ENCODE measurements at regions not wholly inside any gene's neighbourhood (a gene's known extent, or its start where the extent isn't known, plus 50 kb on each side); places are given as distances from the start of the nearest gene placed in this dataset.

DNA sequence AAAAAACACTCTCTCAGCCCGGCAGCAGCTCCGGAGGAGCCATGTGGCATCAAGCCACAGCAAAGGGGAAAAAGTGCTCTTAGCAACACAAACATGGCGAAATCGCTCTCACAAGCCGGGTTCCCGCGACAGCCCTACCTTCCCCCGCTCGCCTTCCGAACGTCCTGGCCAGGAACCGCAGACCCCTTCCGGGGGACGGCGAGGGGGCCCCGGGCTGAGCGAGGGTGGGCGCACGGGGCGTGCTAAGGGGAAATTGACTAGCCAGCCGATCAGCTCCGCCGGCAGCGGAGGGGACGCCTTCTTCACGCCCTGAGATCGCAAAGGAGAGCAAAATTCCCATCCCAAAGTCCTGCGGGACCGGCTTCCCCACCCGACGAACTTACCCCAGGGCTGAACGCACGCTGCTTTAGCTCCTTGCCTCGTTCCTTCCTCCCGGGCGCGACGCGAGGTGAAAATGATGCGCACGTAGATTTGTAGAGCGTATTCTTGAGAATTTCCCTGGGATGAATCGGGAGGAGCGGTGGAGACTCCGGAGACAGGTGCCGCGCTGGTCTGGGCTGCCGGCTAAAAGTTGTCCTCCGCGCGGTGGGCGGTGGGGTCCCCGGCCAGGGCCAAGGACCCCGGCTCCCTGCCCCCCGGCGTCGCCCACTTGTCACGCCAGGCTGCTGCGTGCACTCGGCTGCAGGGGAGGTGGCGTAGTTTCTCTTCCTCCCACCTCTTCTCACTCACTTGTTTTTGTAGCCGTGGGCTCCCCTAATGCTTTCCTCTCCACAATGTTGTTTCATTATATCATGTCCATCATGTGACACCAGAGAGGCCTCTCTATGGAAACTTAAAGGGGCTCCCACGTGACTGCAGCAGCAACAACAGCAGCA lies 220.1 kb upstream of the MKLN1 start:
- peak; percentile 83 for DNase-seq
- H3K27ac Mint-ChIP-seq = peak overlapping the region; percentile 97
- H3K27me3 Mint-ChIP-seq = no peaks in the 10 kb centered on the region
- H3K4me1 Mint-ChIP-seq (ENCODE audit: low read depth) = peaks cover 53% of the 10 kb centered on the region
- H3K36me3 Mint-ChIP-seq = peaks cover 36% of the 10 kb centered on the region
- peak overlapping the region; percentile 94 for H3K4me3 Mint-ChIP-seq
- no peaks in the 10 kb centered on the region for H3K9me3 Mint-ChIP-seq
- ChIA-PET POLR2A (interaction anchor here (1.0 to 5.1 kb wide), 9 partner anchors 11 to 273 kb away, joined by 4 to 32 read pairs (median 5); partner anchors contain the start of gene MKLN1), CTCF (interaction anchor here (1.2 to 2.2 kb wide), 2 partner anchors 38 to 40 kb away, joined by 4 to 8 read pairs; no protein-coding TSS in a partner anchor)
- intact Hi-C loops (cut with micrococcal nuclease) = loop anchor here (1.0 to 5.0 kb wide), 10 partner anchors 38 to 262 kb away; partner anchors contain the start of gene MKLN1

DNA sequence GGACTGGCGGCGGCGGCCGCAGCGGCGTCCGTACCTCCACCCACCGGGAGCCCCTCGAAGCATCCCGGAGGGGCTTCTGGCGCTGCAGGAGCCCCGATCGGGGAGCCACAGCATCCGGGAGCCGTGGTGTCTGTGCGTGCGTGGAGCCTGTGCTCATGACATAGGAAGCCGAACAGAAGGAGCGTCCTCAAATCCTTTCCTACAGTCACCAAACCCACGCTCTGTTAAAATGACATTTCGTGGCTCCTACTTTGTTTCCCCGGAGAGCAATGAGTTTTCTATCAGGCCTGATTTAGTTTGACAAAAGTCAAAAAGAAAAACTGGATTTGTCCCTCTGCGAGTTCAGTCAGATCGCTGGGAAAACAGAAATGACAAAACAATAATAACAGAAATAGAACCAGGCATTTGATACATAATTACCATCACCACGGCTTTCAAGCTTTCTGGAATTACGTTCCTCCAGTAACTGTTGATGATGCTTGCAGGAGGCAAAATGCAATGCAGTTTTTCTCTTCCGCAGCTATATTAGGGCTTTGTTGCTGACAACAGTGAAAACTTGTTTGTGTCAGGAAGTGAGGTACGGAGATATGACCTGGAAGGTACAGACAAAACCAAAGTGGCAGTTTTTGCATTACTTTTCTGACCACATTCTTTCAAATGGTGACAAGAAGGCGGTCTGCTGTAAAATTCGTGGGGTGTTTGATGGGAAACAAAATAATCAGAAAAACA lies 219.3 kb upstream of the MKLN1 start:
- Mint-ChIP-seq H3K9me3 (no peaks in the 10 kb centered on the region), H3K36me3 (peaks cover 36% of the 10 kb centered on the region), H3K4me1 (ENCODE audit: low read depth) (peaks cover 50% of the 10 kb centered on the region)

DNA sequence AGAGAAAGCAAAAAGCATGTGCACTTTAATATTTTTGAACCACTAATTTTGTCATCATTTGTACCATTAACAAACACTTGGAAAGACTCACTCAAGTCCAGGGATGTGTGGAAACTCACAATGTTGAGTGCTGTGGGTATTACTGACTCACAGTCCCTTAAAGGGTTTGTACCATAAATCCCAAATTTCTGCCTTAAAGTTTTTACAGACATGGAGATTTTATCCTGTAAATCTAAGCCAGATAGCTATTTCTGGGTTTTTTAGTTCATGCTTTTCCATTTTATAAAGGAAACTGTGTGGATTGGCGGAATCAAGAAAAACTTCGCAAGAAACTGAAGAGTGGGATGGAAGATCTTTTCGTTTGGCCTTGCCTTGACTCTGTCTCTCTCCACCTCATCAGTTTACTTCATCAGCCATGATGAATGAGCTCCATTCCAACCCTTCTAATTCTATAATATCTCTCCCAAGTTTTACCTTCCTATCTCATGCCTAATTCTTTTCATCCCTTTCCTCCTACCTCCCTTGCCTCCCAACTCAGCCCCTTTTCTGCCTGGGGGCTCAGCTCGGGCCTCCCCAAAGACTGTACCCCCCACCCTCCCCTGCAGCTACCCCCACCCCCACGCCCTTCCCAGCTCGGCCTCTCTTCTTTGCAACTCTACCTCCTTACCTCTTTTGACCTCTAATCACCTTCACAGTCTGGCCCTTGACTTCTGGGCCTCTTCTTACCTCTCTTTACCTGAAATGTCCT lies 218.5 kb upstream of the MKLN1 start:
- Mint-ChIP-seq H3K4me3 (peak overlapping the region; percentile 94), H3K4me1 (ENCODE audit: low read depth) (peaks cover 42% of the 10 kb centered on the region), H3K27ac (peak overlapping the region; percentile 97), H3K36me3 (peaks cover 30% of the 10 kb centered on the region), H3K9me3 (no peaks in the 10 kb centered on the region), H3K27me3 (no peaks in the 10 kb centered on the region)
- POLR2A ChIA-PET = interaction anchor here (0.5 to 5.1 kb wide), 18 partner anchors 8 to 219 kb away, joined by 3 to 32 read pairs (median 5); partner anchors contain the start of gene MKLN1
- CTCF ChIA-PET = interaction anchor here (1.0 to 2.2 kb wide), 6 partner anchors 12 to 194 kb away, joined by 3 to 8 read pairs (median 5); no protein-coding TSS in a partner anchor
- no peak for DNase-seq
- intact Hi-C loops (cut with micrococcal nuclease) = loop anchor here (2.0 to 5.0 kb wide), 5 partner anchors 98 to 212 kb away; no protein-coding TSS in a partner anchor

More for the DNA sequence above, 219.3 kb upstream of the MKLN1 start:
- Mint-ChIP-seq H3K27me3 (no peaks in the 10 kb centered on the region), H3K4me3 (peak overlapping the region; percentile 94), H3K27ac (peak overlapping the region; percentile 97)
- intact Hi-C loops (cut with micrococcal nuclease) = loop anchor here (1.0 to 5.0 kb wide), 10 partner anchors 39 to 261 kb away; partner anchors contain the start of gene MKLN1
- ChIA-PET POLR2A (interaction anchor here (0.8 to 5.1 kb wide), 11 partner anchors 9 to 220 kb away, joined by 3 to 32 read pairs (median 9); partner anchors contain the start of gene MKLN1), CTCF (interaction anchor here (1.0 to 2.2 kb wide), 4 partner anchors 38 to 195 kb away, joined by 3 to 8 read pairs (median 6); no protein-coding TSS in a partner anchor)
- peak; percentile 55 for DNase-seq

DNA sequence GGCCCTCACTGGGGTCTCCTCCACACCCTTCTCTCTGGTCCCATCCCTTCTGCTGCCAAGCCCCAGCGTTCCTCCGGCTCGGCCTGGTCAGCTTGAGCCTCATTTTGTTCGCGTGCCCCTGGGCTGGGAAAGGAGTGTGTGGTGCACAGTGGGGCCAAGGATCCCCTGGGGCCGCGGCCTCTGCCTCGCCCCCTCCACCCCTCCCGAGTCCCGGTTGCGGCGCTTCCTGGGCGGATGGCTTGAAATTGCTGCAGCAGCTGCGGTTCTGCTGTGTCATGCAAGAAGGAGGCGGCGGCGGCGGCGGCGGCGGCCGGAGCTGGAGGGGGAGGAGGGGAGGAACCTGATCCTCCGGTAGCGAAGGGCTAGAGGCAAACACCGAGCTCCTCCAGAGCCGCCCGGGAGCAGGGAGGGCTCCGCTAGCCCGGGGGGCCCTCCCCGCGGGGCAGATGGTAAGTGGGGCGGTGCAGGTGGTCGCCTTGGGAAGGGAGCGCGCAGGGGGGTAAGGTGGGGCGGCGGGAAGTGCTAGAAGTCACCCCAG lies 217.8 kb upstream of the MKLN1 start:
- Mint-ChIP-seq H3K27me3 (no peaks in the 10 kb centered on the region), H3K27ac (peak overlapping the region; percentile 97), H3K4me1 (ENCODE audit: low read depth) (peaks cover 35% of the 10 kb centered on the region), H3K4me3 (peak overlapping the region; percentile 94), H3K9me3 (no peaks in the 10 kb centered on the region), H3K36me3 (peaks cover 26% of the 10 kb centered on the region)
- peak; percentile 86 for DNase-seq
- ChIA-PET CTCF (interaction anchor here (1.0 to 1.6 kb wide), 4 partner anchors 12 to 193 kb away, joined by 3 to 7 read pairs (median 5); no protein-coding TSS in a partner anchor), POLR2A (interaction anchor here (0.8 to 5.1 kb wide), 14 partner anchors 9 to 218 kb away, joined by 3 to 32 read pairs (median 6); partner anchors contain the start of gene MKLN1)
- intact Hi-C loops (cut with micrococcal nuclease) = loop anchor here (2.0 to 5.0 kb wide), 5 partner anchors 99 to 213 kb away; no protein-coding TSS in a partner anchor

DNA sequence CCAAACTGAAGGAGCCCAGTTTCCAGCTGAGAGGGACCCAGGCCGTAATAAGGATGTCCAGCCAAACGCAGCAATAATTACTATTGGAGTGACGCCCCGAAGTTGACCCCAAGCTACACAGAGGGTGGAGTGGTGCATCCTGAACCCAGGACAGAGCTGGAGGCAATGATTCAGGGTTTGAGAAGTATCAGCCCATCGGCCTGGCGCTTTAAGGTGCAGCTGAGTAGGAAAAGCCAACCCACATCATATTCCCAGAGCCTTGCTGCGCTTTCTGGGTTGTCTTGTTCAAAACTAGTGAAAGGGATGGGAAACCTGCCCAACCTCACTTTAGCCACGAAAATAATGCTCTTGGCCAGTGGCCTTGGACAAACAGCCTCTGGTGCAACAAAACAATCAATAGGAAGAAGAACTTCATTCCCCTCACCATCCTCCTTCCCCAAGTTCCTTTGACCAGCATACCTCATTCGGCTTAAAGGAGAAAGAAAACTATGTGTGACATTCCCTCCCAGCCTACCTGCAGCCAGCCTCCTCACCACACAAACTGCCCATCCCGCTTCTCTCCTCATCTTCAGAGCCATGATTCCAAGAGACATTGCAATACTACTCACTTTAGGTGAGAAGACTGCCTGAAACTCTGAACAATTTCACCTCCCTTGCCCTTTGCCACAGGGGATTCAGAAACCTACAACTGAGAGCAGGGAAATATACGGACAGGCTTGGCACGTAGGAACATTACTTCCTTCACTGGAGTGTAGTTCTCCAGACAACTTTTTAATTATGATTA lies 217.2 kb upstream of the MKLN1 start:
- CTCF ChIA-PET = interaction anchor here (1.0 to 1.4 kb wide), 5 partner anchors 11 to 78 kb away, joined by 3 to 6 read pairs (median 3); no protein-coding TSS in a partner anchor
- peak; percentile 19 for DNase-seq
- Mint-ChIP-seq H3K27ac (peak overlapping the region; percentile 97), H3K27me3 (no peaks in the 10 kb centered on the region), H3K36me3 (peaks cover 19% of the 10 kb centered on the region), H3K4me3 (peak overlapping the region; percentile 94), H3K9me3 (no peaks in the 10 kb centered on the region), H3K4me1 (ENCODE audit: low read depth) (peaks cover 31% of the 10 kb centered on the region)
- POLR2A ChIA-PET = interaction anchor here (0.8 to 5.1 kb wide), 14 partner anchors 10 to 218 kb away, joined by 3 to 32 read pairs (median 6); partner anchors contain the start of gene MKLN1
- intact Hi-C loops (cut with micrococcal nuclease) = no loop called here

DNA sequence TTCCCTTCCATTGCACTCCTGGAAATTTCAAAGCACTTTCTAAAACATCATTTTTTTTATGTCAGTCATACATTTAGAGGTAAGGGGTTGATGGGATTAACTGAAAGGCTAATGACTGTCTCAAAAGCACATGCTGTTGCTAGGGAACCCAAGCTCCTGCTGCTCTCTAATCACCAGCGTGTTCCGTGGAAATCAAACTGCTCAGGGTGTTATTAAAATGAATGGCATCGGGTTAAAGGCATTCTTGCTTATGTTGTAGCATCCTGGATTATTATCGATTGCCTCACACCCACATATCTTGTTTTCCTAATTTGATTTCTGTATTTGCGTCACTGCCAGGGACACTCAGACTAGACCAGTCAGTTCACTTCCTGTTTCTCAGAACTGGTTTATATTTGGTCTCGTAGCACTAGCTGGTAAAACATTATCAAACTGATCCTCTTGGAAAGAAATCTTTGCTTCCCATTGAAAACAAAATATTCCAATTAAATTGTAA lies 216.5 kb upstream of the MKLN1 start:
- H3K4me3 Mint-ChIP-seq = peak overlapping the region; percentile 94
- peaks cover 31% of the 10 kb centered on the region for H3K4me1 Mint-ChIP-seq (ENCODE audit: low read depth)
- no peaks in the 10 kb centered on the region for H3K27me3 Mint-ChIP-seq
- DNase-seq = peak; percentile 33
- peaks cover 18% of the 10 kb centered on the region for H3K36me3 Mint-ChIP-seq
- no peaks in the 10 kb centered on the region for H3K9me3 Mint-ChIP-seq
- intact Hi-C loops (cut with micrococcal nuclease) = no loop called here
- H3K27ac Mint-ChIP-seq = peak overlapping the region; percentile 97
- ChIA-PET POLR2A (interaction anchor here (3.1 to 3.5 kb wide), 2 partner anchors 121 to 125 kb away, joined by 21 to 23 read pairs; no protein-coding TSS in a partner anchor), CTCF (interaction anchor here (1.0 kb wide), 3 partner anchors 12 to 77 kb away, joined by 3 read pairs; no protein-coding TSS in a partner anchor)

DNA sequence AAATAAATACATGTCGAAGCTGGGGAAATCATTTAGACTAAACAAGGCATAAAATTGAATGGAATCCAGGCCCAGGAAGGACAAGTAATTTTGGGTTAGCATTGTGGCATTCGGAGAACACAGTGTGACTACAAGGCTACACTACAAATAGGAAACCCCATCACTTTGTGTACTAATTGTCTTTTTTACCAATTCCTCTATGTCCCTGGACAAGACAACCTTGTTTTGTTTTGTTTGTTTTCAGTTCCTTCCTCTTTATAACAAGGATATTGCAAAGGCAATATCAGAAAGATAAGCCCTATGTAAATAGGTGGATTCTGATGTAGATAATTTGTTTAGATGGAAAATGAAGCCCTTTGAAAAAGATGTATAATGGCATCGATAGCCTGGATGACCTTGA lies 215.9 kb upstream of the MKLN1 start:
- Mint-ChIP-seq H3K4me3 (no peak overlapping the region), H3K36me3 (peaks cover 12% of the 10 kb centered on the region), H3K9me3 (no peaks in the 10 kb centered on the region), H3K27ac (no peak overlapping the region), H3K27me3 (no peaks in the 10 kb centered on the region), H3K4me1 (ENCODE audit: low read depth) (peaks cover 31% of the 10 kb centered on the region)
- no peak for DNase-seq
- intact Hi-C loops (cut with micrococcal nuclease) = no loop called here
- ChIA-PET CTCF (interaction anchor here (1.0 kb wide), 1 partner anchor 45 kb away, joined by 3 read pairs; no protein-coding TSS in a partner anchor), POLR2A (interaction anchor here (3.1 kb wide), 1 partner anchor 124 kb away, joined by 23 read pairs; no protein-coding TSS in a partner anchor)

DNA sequence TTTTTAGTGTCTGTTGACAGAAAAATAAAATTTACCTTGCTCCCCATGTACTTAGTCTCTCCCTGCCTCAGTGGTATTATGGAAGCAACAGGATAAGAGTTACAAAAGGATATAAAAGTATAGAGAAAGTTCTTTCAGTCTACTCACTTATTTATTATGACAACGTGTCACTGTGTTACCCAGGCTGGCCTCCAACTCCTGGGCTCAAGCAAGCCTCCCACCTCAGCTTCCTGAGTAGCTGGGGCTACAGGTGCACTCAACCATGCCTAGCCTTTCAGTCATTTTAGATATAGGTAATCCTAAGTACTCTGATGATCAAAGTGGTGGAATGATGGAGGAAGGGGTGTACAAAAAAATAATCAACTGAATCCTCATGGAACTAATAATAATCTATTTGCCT lies 215.2 kb upstream of the MKLN1 start:
- Mint-ChIP-seq H3K9me3 (no peaks in the 10 kb centered on the region), H3K36me3 (peaks cover 9% of the 10 kb centered on the region), H3K4me1 (ENCODE audit: low read depth) (peaks cover 31% of the 10 kb centered on the region), H3K4me3 (no peak overlapping the region), H3K27ac (no peak overlapping the region), H3K27me3 (no peaks in the 10 kb centered on the region)
- DNase-seq = no peak
- ChIA-PET CTCF (no interaction called here), POLR2A (no interaction called here)
- intact Hi-C loops (cut with micrococcal nuclease) = no loop called here

DNA sequence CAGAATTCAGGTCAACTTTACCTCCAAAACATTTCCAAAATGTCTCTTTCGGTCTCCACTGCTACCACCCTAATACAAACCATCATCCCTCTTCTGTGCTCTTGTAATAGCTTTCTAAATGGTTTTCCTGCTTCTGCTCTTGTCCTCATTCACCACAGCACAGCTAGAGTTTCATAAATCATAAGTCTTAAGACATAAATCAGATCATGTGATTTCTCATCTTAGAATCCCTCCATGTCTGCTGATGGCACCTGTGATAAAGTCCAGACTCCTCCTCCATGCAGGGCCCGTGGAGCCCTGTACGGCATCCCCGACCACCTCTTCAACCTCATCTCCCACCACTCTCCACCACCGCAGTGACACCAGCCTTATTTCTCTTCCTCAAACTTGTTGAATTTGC lies 212.3 kb upstream of the MKLN1 start:
- Mint-ChIP-seq H3K4me3 (no peak overlapping the region), H3K27ac (no peak overlapping the region), H3K36me3 (peaks cover 8% of the 10 kb centered on the region), H3K9me3 (peaks cover 18% of the 10 kb centered on the region), H3K4me1 (ENCODE audit: low read depth) (peaks cover 24% of the 10 kb centered on the region), H3K27me3 (no peaks in the 10 kb centered on the region)
- ChIA-PET CTCF (interaction anchor here (0.7 kb wide), 1 partner anchor 33 kb away, joined by 3 read pairs; no protein-coding TSS in a partner anchor), POLR2A (no interaction called here)
- intact Hi-C loops (cut with micrococcal nuclease) = no loop called here
- no peak for DNase-seq

DNA sequence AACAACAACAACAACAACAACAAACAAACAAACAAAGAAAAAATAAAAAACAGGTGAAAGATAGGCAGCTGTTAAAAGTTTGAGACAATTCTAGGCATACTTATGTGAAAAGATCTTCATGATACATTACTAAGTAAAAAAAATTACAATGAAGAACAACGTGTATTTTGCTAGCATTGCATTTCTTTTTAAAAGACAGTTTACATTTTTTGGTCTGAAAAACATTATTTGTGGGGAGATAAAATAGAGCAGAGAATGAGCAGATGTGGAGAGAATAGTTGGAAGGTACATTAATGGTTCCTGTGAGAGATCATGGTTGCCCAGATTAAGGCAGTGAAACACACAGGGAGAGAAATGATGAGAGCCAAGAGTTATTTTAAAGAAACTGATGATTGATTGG lies 210.2 kb upstream of the MKLN1 start:
- Mint-ChIP-seq H3K27ac (no peak overlapping the region), H3K27me3 (no peaks in the 10 kb centered on the region), H3K9me3 (peaks cover 18% of the 10 kb centered on the region), H3K4me3 (no peak overlapping the region), H3K4me1 (ENCODE audit: low read depth) (peaks cover 7% of the 10 kb centered on the region), H3K36me3 (peaks cover 8% of the 10 kb centered on the region)
- intact Hi-C loops (cut with micrococcal nuclease) = no loop called here
- DNase-seq = no peak
- CTCF ChIA-PET = no interaction called here
- POLR2A ChIA-PET = no interaction called here

Data from activated CD4-positive, alpha-beta memory T cell treated with anti-CD3 and anti-CD28 coated beads for 36 hours (primary cell).